GM13976 (cell line): ENCODE measurements at regions not wholly inside any gene's neighbourhood (a gene's known extent, or its start where the extent isn't known, plus 50 kb on each side); places are given as distances from the start of the nearest gene placed in this dataset.
"Not testable (repeated sequence)": the region's sequence is repeated elsewhere in the genome, so short reads cannot be mapped to it uniquely, and the experiment has no call there.

ENCODE experiments used
- DNase-seq: peaks from one replicate; pipeline ENCODE4 v3.0.0; 2012; ENCODE audit warnings: low spot score
- CTCF ChIP-seq: IDR thresholded peaks from 2 replicates; pipeline ENCODE4 v1.5.1; 2012; ENCODE audit warnings: borderline replicate concordance, mild to moderate bottlenecking; ENCODE audit not compliant: insufficient read depth; ENCODE audit errors: extremely low read depth, missing control alignments, control extremely low read depth
- in situ Hi-C: fragments of 300-500 bp; cut with MboI; formaldehyde crosslinking; loops from one replicate; pipeline ENCODE4 v1.12.0; 2022; ENCODE audit warnings: low sequenced_read_pairs, mixed read lengths, inconsistent platforms; ENCODE audit not compliant: unreplicated experiment

GRCh38 chr6:130560231-130560630 lies 194.4 kb downstream of the TMEM200A start:
- DNase-seq = no peak
- in situ Hi-C loops = no loop called here
- TF ChIP-seq CTCF = no peak

GRCh38 chr6:130561159-130561558 lies 195.3 kb downstream of the TMEM200A start:
- DNase-seq, in situ Hi-C loops: not testable (repeated sequence)

GRCh38 chr6:130565696-130566095 lies 199.9 kb downstream of the TMEM200A start:
- in situ Hi-C loops = no loop called here
- TF ChIP-seq CTCF = no peak
- DNase-seq = no peak

GRCh38 chr6:130574146-130574545 lies 208.3 kb downstream of the TMEM200A start:
- DNase-seq = no peak
- no peak for TF ChIP-seq CTCF
- in situ Hi-C loops = no loop called here

- no peak for TF ChIP-seq CTCF
- DNase-seq = no peak
- in situ Hi-C loops = no loop called here
Observed at GRCh38 chr6:130575557-130575956, 209.7 kb downstream of the TMEM200A start.

- in situ Hi-C loops = no loop called here
- peak; percentile 21 for DNase-seq
- TF ChIP-seq CTCF = no peak
Observed at GRCh38 chr6:130575971-130576370, 210.2 kb downstream of the TMEM200A start.

GRCh38 chr6:130577178-130577919 lies 211.5 kb downstream of the TMEM200A start:
- no peak for TF ChIP-seq CTCF
- in situ Hi-C loops = no loop called here
- DNase-seq = no peak
